HG02973 (cell line): ENCODE measurements at regions not wholly inside any gene's neighbourhood (a gene's known extent, or its start where the extent isn't known, plus 50 kb on each side); places are given as distances from the start of the nearest gene placed in this dataset.

Source experiments
- ATAC-seq: cut with Tn5 transposase; IDR thresholded peaks from one replicate; pipeline ENCODE4 v1.9.1; 2021; ENCODE audit warnings: moderate library complexity; ENCODE audit not compliant: unreplicated experiment

DNA sequence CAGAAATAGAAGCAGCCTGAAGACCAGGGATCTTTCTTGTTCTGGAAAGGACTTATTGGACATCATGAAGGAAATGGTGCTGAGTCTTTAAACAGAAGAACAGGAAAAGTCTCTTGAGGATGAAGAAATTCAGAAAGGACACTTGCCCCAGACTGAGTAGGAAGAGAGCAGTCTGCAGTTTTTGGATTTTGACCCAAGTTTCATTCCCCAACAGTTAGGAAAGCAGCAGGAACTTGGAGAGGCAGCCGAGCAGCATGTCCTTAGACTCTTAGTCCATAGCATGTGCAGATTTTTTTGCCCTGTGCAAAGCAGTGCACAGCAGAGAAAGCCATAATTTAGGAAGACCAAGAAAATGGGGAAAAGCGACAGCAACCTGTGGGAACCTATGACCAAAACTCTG, 927.2 kb upstream of the AUTS2 start:
- no peak for ATAC-seq

DNA sequence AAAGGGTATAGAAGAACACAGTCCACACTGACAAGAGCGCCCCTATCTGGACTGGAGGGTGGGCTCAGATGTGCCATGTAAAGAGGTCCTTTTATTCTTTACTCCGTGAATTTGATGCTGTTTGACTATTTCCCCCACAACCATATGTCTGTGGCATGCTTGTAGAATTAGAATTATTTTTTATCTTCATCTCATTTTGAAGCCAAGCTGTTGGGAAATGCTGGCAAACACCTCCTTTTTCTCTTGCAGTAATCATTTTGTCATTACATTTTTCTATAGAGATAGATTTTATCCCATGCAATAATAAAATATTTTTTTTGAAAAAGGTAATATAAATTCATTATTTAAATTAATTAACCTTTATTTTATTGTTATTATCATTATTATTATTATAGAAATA, 926.6 kb upstream of the AUTS2 start:
- no peak for ATAC-seq

DNA sequence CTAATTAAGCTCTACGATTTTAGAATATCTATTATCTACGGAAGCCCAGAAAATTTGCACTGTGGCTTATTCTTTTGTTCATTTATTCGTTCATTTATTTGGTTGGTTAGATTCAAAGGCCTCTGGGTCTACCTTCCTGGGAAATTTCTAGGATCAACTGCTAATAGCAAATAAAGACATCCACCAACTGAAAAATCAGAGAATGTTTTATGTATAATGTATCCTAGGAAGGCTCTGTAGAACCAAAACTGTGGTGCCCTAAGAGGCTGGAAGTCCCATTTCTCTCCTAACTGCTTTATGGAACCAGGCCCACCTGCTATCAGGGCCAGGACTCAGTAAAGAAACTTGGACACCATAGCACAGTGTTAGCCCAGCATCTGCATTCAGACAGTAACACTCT, 923.4 kb upstream of the AUTS2 start:
- ATAC-seq = no peak

- ATAC-seq = no peak
Measured at GRCh38 chr7:68676813-68677535, 921.3 kb upstream of the AUTS2 start.

DNA sequence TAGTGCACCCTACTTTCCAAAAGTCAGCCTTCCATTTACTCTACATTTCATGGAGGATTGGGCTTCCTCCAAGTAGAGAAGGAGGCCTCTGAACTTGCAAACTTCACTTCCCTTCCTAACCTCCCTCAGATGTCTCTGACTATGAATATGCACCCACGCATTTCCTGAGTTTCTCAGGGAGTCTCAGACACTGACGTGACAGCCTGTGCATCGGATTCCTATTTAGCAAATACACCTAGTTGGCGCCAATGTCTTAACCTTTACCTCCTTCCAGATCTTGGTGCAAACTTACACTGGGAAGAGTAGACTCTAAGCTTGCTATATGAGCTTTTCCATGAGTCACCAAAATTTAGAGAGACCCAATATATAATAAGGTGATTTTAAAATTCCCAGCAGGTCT, 920.1 kb upstream of the AUTS2 start:
- no peak for ATAC-seq

DNA sequence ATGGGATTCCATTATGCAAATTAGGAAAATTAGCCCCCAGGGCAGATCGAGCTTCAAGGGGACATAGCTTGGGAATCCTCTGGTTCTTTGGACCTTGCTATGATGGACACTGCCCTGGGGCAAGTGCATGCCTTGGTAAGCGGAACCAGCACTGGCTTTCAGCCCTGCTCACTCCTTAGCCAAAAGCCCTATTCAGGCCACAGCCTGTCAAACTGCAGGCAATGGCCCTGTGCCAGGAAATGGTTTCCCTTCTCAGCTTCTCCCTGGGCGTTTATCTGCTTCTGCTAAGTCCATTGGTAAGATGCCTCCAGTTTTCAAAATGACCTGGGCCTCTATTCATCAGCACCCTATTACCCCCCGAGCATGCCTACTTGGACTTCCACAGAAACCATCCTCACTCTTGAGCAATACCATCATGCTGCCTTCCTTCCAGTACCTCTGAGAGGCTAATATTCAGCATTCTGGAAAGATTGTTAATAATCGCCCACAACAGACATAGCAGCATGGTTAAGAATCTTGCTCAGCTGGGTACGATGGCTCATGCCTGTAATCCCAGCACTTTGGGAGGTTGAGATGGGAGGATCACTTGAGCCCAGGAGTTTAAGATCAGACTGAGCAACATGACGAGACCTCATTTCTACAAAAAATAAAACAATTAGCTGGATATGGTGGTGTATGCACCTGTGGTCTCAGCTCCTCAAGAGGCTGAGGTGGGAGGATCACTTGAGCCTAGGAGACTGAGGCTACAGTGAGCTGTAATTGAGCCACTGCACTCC, 918.6 kb upstream of the AUTS2 start:
- no peak for ATAC-seq

GRCh38 chr7:68680235-68680872, 917.9 kb upstream of the AUTS2 start:
- no peak for ATAC-seq

DNA sequence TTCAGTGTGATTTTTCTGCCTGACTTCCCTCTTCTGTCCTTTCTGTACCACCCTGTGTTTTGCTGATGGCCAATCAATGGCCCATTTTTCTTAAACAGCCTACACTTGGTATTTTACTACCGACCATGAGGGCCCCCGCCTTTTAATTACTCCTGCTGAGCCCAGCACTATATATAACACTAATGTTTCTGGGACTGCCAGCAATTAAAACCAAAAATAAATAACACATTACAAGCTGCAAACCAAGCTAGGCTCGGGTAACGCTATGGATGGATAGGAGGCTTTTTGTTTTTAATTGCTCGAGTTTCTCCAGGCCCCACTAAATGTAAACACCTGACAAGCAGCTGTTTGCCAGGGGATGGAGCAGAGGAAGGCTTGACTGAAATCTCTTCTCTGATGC, 915.4 kb upstream of the AUTS2 start:
- no peak for ATAC-seq

DNA sequence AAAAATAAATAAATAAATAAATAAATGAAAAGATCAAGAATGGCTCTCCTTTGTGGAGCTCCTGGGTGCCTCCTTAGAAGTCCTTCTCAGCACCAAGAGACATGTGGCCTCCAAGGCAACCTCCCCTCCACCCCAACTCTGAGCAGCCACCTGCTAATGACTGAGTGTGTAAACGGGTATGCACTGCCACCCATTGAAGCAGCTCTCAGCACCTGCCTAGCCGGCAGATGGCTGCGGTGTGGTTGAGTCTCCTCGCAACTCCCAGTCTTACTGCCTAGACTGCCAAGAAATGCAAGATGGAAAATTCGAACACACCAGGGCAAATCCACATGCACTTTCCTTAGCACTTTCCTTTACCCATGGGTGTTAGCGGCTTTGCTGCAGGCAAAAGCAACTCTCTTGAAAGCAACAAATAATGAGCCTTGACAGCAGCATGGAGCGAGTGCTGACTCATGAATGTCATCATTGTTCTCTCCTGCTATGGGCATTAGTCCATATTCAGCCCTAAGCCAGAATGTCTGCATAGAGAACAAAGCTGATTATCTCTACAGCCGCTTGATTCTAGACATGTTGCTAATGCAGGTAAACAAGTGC, 913.9 kb upstream of the AUTS2 start:
- ATAC-seq = no peak

DNA sequence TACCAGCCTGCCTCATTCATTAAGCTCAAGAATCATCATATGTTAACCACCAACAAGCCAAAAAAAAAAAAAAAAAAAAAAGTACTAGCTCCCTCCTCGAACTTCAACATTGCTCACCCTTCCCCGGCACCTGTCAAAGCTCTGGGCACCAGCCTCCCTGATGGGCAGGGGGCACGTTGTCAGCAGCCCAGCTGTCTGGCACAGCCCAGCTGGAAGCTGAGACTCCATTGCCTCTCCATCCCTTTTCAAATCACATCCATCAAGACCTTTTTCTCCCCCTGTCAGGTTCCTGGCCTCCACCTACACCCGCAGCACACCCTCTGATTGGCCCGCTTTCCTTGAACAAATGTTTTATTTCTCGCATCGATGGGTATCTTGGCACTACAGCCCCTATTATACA, 913.3 kb upstream of the AUTS2 start:
- no peak for ATAC-seq

GRCh38 chr7:68688416-68689086, 909.7 kb upstream of the AUTS2 start:
- ATAC-seq = no peak

DNA sequence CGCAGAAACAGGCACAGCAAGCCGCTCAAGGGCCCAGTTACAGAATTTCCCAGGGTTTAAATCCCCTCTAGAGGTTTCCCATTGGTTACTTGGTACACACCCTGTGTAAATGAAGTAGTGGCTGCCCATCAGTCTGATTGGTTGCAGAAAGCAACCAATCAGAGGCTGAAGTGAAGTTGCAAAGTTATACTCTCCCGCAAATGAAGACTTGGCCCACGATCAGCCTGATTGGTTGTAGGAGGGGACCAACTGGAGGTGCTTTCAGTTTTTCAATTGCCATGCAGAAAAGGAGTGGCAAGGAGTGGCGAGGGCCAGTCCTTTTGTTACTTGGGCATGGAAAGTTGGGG, 909.2 kb upstream of the AUTS2 start:
- ATAC-seq = no peak

DNA sequence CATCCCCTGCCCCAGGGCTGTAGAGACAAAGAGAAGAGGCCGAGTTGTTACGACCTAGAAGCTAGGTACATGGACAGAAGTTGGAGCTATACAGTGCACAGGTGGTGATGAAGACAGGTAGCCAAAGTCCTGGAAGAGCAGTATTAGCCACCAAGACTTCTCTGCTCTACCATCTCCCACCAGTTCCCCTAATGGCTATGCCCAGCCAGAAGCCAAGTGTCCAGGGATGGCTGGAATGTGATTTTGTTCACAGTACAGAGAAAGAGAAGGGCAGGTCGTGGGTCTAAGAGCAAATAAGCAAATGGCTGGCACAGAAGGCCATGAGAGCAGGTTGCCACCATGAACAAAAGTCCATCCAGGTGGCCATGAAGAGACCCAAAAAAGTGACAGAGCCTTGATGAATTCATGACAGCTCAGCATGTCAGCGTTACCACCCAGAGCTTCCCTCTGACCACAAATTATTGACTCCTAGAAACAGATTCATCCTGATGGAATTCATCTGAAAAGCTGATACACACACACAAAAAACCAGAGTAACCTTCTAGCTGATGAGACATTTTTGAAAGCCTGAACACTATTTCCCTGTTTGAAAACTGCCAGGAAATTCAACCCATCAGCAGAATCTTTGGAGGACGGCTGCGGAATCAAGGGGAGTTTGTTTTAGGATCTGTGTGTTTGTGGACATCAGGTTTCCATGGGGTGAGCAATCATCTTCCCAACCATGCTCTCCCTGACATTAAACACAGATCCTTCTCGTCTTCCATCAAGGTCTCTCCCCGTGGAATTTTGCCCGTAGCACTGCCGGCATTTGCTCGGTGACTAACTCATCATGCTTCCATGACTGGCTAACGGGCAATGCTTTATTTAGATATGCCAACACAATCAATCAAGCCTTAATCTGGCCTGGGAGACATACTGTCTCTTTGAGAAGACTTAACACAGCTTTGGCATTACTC, 906.7 kb upstream of the AUTS2 start:
- no peak for ATAC-seq

DNA sequence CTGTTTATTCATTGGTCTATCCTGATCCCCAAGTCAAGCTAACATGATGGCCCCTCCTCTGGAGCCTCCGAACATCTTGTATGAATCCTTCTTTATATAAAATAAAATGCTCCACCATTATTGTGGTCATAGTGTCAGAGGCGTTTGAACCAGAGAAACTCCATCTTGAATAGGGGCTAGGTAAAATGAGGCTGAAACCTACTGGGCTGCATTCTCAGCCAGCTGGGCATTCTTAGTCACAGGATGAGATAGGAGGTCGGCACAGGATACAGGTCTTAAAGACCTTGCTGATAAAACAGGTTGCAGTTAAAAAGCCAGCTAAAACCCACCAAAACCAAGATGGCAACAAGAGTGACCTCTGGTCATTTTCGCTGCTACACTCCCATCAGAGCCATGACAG, 905.8 kb upstream of the AUTS2 start:
- no peak for ATAC-seq

- ATAC-seq = no peak
Measured at GRCh38 chr7:68694656-68695055, 903.6 kb upstream of the AUTS2 start.

DNA sequence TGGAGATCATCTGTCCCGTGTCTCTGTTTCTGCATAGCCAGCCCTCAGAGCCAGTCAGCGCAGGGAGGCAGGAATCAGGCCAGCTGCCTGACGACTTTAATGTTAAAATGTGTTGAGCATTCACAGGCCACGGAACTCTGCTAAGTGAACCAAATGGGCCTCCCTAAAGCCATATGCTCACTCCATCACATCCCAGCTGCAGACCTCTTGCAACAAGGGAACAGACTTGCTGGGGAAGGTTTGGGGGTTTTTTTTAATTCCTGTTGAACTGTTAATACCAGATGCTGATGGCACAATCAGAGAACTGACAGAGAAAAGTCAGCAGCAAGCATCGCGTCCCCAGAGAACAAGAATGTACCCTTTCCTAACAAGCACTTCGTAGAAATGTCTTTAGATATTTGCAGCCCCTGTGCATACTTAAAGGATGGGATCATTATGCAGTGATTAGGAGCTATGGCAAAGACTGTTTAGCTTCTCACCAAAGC, 900.4 kb upstream of the AUTS2 start:
- ATAC-seq = no peak

- ATAC-seq = no peak
Measured at GRCh38 chr7:68699090-68699711, 899.1 kb upstream of the AUTS2 start.

DNA sequence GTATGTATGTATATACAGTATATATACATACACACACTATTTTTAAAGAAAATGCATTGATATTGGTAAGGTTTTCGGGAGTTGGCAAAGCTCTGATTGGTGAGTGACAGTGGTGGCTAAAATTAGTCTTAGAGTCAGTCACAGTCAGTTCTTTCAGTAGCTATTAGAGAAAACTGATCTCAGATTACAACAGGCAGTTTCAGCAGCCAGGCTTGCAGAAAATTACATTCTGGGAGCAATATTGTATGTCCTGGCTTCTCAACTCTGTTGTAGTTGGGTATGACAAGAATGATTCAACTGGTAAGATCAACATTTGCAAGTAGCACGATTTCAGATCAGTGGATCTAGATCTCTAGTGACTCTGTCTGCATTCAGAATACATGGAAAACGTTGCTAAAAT, 897.9 kb upstream of the AUTS2 start:
- no peak for ATAC-seq

DNA sequence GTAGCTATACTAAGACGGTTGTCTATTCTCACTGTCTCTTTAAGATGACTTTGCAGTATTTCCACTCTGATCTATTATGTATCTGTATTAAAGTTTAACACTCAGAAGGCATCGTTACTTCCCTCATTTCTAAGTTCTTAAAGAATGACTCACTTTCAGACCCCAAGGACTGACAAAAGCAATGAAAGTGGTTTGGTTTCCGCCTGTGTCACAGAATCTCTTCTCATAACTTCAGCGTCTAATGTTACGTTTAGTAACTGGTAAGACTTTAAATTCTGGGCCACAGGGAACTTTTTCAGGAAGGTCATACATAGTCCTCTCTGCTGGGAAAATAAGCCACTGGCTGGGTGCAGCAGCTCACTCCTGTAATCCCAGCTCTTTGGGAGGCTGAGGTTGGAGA, 892.0 kb upstream of the AUTS2 start:
- no peak for ATAC-seq

DNA sequence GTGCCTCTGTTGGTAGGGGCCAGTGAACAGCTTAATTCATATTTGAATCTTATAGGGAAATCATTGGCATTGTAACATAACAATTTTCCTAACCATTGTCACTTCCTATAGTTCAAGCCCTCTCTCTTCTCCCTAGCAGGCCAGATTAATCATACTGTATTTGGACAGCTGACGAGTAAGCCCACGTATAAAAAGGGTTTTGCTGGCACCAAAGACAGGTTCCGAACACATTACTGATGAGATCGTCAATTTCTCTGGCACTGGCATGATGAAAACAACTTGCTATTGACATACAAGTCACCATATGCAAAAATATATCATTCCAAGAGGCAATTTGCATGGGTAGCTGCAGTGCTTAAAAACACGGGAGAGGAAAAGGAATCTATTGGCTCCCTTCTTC, 891.1 kb upstream of the AUTS2 start:
- no peak for ATAC-seq
